ENCODE measurements at regions not wholly inside any gene's neighbourhood (a gene's known extent, or its start where the extent isn't known, plus 50 kb on each side); places are given as distances from the start of the nearest gene placed in this dataset.
"Not testable (repeated sequence)": the region's sequence is repeated elsewhere in the genome, so short reads cannot be mapped to it uniquely, and the experiment has no call there.

GRCh38 chr21:10345178-10345612 lies 176.2 kb upstream of the TPTE start:
- DNase-seq (ENCODE audit: low read depth in 1 of 2, low spot score in 1 of 2); H3K9me3 ChIP-seq; ATAC-seq; H3K27ac ChIP-seq; POLR2A ChIA-PET; H3K4me1 ChIP-seq; FAIRE-seq; H3K4me2 ChIP-seq; H3K4me3 ChIP-seq; CTCF ChIA-PET: not testable (repeated sequence)
- 31% methylated on average over 3 of the region's 3 CpGs for WGBS (ENCODE audit: missing lambda C conversion rate)
- TF ChIP-seq ZFP36 (IDR thresholded peaks at IDR 0.05; ENCODE audit: borderline replicate concordance, partially characterized antibody) = peak; percentile 64

GRCh38 chr21:10346249-10346648 lies 175.1 kb upstream of the TPTE start:
- DNase-seq (ENCODE audit: low read depth in 1 of 2, low spot score in 1 of 2); H3K4me2 ChIP-seq; ATAC-seq; FAIRE-seq; H3K27ac ChIP-seq; H3K4me3 ChIP-seq; H3K9me3 ChIP-seq; POLR2A ChIA-PET; CTCF ChIA-PET; H3K4me1 ChIP-seq: not testable (repeated sequence)
- 35% methylated on average over 4 of the region's 5 CpGs for WGBS (ENCODE audit: missing lambda C conversion rate)

GRCh38 chr21:10346933-10347615 lies 174.3 kb upstream of the TPTE start:
- POLR2A ChIA-PET; H3K27ac ChIP-seq; ATAC-seq; CTCF ChIA-PET; FAIRE-seq; DNase-seq (ENCODE audit: low read depth in 1 of 2, low spot score in 1 of 2); H3K4me2 ChIP-seq; H3K4me3 ChIP-seq; H3K4me1 ChIP-seq; H3K9me3 ChIP-seq: not testable (repeated sequence)
- 41% methylated on average over 3 of the region's 3 CpGs for WGBS (ENCODE audit: missing lambda C conversion rate)

DNA sequence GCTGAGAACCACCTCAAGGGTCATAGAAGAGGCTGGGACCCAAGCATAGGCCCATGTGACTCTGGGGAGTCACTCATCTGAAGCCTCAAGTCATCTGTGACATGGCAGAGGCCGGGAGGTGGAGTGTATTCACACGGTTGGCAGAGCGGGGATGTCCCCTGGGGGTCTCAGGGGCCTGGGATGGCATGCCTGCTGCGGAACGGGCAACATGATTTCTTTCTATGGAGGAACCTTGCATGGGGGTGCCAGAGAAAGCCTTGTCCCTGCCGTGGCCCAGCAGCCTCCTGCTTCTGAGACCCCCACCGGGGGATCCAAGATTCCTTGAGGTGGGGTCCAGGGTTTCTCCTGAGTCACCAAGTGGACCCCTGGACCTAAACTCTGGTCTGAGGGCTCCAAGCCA lies 173.7 kb upstream of the TPTE start:
- H3K9me3 ChIP-seq; POLR2A ChIA-PET; H3K27ac ChIP-seq; FAIRE-seq; H3K4me2 ChIP-seq; CTCF ChIA-PET; ATAC-seq; H3K4me3 ChIP-seq; DNase-seq (ENCODE audit: low read depth in 1 of 2, low spot score in 1 of 2); H3K4me1 ChIP-seq: not testable (repeated sequence)
- WGBS (ENCODE audit: missing lambda C conversion rate) = 31% methylated on average over 7 of the region's 7 CpGs

DNA sequence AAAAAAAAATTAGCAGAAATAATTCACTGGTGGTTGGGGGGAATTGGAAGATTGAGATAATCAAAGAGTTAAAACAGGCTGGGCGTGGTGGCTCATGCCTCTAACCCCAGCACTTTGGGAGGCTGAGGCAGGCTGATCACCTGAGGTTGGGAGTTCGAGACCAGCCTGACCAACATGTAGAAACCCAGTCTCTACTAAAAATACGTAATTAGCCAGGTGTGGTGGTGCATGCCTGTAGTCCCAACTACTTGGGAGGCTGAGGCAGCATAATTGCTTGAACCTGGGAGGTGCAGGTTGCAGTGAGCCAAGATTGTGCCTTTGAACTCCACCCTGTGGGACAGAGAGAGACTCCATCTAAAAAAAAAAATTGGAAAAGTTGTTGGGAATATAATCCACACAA lies 173.2 kb upstream of the TPTE start:
- H3K4me3 ChIP-seq; H3K27ac ChIP-seq; H3K4me1 ChIP-seq; CTCF ChIA-PET; POLR2A ChIA-PET; H3K9me3 ChIP-seq; DNase-seq (ENCODE audit: low read depth in 1 of 2, low spot score in 1 of 2); ATAC-seq; H3K4me2 ChIP-seq; FAIRE-seq: not testable (repeated sequence)
- WGBS (ENCODE audit: missing lambda C conversion rate) = 9% methylated on average over 3 of the region's 3 CpGs

GRCh38 chr21:10354851-10355578 lies 166.4 kb upstream of the TPTE start:
- DNase-seq (ENCODE audit: low read depth in 1 of 2, low spot score in 1 of 2); ATAC-seq; CTCF ChIA-PET; H3K4me3 ChIP-seq; H3K9me3 ChIP-seq; POLR2A ChIA-PET; H3K4me2 ChIP-seq; H3K4me1 ChIP-seq; FAIRE-seq; H3K27ac ChIP-seq: not testable (repeated sequence)
- WGBS (ENCODE audit: missing lambda C conversion rate) = 2% methylated on average over 5 of the region's 5 CpGs

DNA sequence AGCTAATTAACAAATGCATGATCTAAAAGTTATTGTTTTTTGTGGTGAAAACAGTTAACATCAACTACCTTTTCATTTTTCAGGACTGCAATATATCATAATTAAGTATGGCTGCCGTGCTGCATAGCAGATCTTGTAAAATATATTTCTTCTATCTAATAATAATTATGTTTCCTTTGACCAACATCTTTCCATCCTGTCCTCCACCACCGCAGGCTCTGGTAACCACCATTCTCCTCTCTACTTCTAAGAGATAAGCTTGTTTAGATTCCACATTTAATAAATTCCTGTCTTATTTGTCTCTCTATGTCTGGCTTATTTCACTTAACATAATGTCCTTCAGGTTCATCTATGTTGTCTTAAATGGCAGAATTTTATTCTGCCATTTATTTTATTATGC lies 162.3 kb upstream of the TPTE start:
- H3K4me2 ChIP-seq; H3K4me1 ChIP-seq; H3K4me3 ChIP-seq; H3K27ac ChIP-seq; POLR2A ChIA-PET; CTCF ChIA-PET; ATAC-seq; FAIRE-seq; DNase-seq (ENCODE audit: low read depth in 1 of 2, low spot score in 1 of 2): not testable (repeated sequence)
- H3K9me3 ChIP-seq = peaks cover 20% of the 10 kb centered on the region; the same call in 2 of the 3 replicates
- 25% methylated on average over 2 of the region's 2 CpGs for WGBS (ENCODE audit: missing lambda C conversion rate)

DNA sequence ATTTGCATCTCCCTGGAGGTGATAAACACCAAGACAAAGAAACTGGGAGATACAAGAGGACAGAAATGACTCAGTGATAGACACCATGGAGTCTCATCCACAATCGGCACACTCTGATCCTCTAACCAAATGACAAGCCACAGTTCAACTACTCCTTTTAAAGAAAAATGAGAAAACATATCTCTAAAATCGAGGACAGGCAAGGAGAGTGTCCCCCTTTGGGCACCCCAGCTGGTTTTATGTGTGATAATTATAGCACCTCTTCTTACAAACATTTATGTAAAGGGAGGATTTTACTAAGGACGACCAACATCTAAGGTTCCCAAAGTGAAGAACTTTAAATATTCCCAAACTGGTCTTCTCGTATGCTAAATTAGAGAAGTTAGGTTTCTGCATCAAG lies 161.5 kb upstream of the TPTE start:
- peaks cover 20% of the 10 kb centered on the region; the same call in 2 of the 3 replicates for H3K9me3 ChIP-seq
- POLR2A ChIA-PET = not testable (repeated sequence)

GRCh38 chr21:10361214-10361736 lies 160.1 kb upstream of the TPTE start:
- not testable (repeated sequence) for H3K4me3 ChIP-seq, FAIRE-seq

More for the DNA sequence above, 161.5 kb upstream of the TPTE start:
- ATAC-seq; FAIRE-seq; H3K4me3 ChIP-seq; H3K4me1 ChIP-seq; CTCF ChIA-PET; H3K4me2 ChIP-seq; H3K27ac ChIP-seq; DNase-seq (ENCODE audit: low read depth in 1 of 2, low spot score in 1 of 2): not testable (repeated sequence)
- WGBS (ENCODE audit: missing lambda C conversion rate) = 8% methylated on average over 4 of the region's 4 CpGs

GRCh38 chr21:10362816-10363215 lies 158.6 kb upstream of the TPTE start:
- H3K4me1 ChIP-seq; DNase-seq (ENCODE audit: low read depth in 1 of 2, low spot score in 1 of 2); H3K27ac ChIP-seq; POLR2A ChIA-PET; FAIRE-seq; H3K4me3 ChIP-seq; CTCF ChIA-PET; H3K4me2 ChIP-seq; ATAC-seq: not testable (repeated sequence)
- WGBS (ENCODE audit: missing lambda C conversion rate) = 20% methylated on average over 9 of the region's 9 CpGs
- H3K9me3 ChIP-seq = peaks cover 11% of the 10 kb centered on the region; the same call in 2 of the 3 replicates

More at GRCh38 chr21:10361214-10361736, 160.1 kb upstream of the TPTE start:
- H3K4me2 ChIP-seq; DNase-seq (ENCODE audit: low read depth in 1 of 2, low spot score in 1 of 2); H3K27ac ChIP-seq; POLR2A ChIA-PET; H3K4me1 ChIP-seq; CTCF ChIA-PET: not testable (repeated sequence)
- 8% methylated on average over 3 of the region's 3 CpGs for WGBS (ENCODE audit: missing lambda C conversion rate)
- ATAC-seq = peak in 1 of 2 experiments; percentile 37; a peak in 2 of 6 replicates
- H3K9me3 ChIP-seq = peaks cover 16% of the 10 kb centered on the region; the same call in 2 of the 3 replicates

- FAIRE-seq; H3K4me3 ChIP-seq; H3K27ac ChIP-seq; ATAC-seq; CTCF ChIA-PET; POLR2A ChIA-PET; H3K4me1 ChIP-seq; H3K4me2 ChIP-seq; DNase-seq (ENCODE audit: low read depth in 1 of 2, low spot score in 1 of 2): not testable (repeated sequence)
- H3K9me3 ChIP-seq = peaks cover 11% of the 10 kb centered on the region; the same call in 2 of the 3 replicates
Measured at GRCh38 chr21:10363321-10363720, 158.1 kb upstream of the TPTE start.

Measured in A549 (cell line).